Natural killer cell (primary cell): ENCODE measurements at regions not wholly inside any gene's neighbourhood (a gene's known extent, or its start where the extent isn't known, plus 50 kb on each side); places are given as distances from the start of the nearest gene placed in this dataset.
A peak's percentile ranks its signal among the peaks of the same experiment; 100 is the strongest.

Experiments used
- ATAC-seq, 3 donors: fragments of 150-1000 bp in 2 of 3; fragments of 200-7000 bp in 1 of 3; cut with Tn5 transposase; 1 replicate in 1 of 3; 2 replicates in 2 of 3; pipeline ENCODE4 v1.10.0; 2021; ENCODE audit warnings: mild to moderate bottlenecking in 2 of 3, moderate library complexity in 2 of 3
- DNase-seq, 2 donors: peaks; one replicate each; pipeline versions ENCODE4 v3.0.0 to v3.0.0-alpha.2; 2013 to 2021; ENCODE audit warnings: mixed read lengths in 1 of 2
- H3K27ac ChIP-seq: one replicate; pipeline ENCODE4 v1.5.1; 2013; ENCODE audit warnings: mild to moderate bottlenecking, low read length
- H3K27me3 ChIP-seq: one replicate; pipeline ENCODE4 v1.6.1; 2013; ENCODE audit warnings: low read length; ENCODE audit not compliant: control insufficient read depth, insufficient read depth
- H3K36me3 ChIP-seq: one replicate; pipeline ENCODE4 v1.6.1; 2013; ENCODE audit warnings: low read length; ENCODE audit not compliant: control insufficient read depth, insufficient read depth
- H3K4me1 ChIP-seq: one replicate; pipeline ENCODE4 v1.6.1; 2013; ENCODE audit warnings: low read length; ENCODE audit not compliant: control insufficient read depth, insufficient read depth
- H3K4me3 ChIP-seq: one replicate; pipeline ENCODE4 v1.5.1; 2013; ENCODE audit warnings: low read length
- H3K9me3 ChIP-seq: one replicate; pipeline ENCODE4 v1.6.1; 2013; ENCODE audit warnings: low read length; ENCODE audit not compliant: control insufficient read depth, insufficient read depth
- H3K27ac Mint-ChIP-seq, 2 donors: one replicate each; pipeline ENCODE4 v1.8.0; 2022; ENCODE audit warnings: mild to moderate bottlenecking in 2 of 2, mixed read lengths in 2 of 2, moderate library complexity in 1 of 2
- H3K27me3 Mint-ChIP-seq, 2 donors: one replicate each; pipeline ENCODE4 v1.8.0; 2022; ENCODE audit warnings: low read depth in 2 of 2, mixed read lengths in 2 of 2
- H3K36me3 Mint-ChIP-seq: one replicate; pipeline ENCODE4 v1.8.0; 2022; ENCODE audit warnings: mixed read lengths
- H3K4me1 Mint-ChIP-seq, 2 donors: one replicate each; pipeline ENCODE4 v1.8.0; 2022; ENCODE audit warnings: mixed read lengths in 2 of 2
- H3K4me3 Mint-ChIP-seq: one replicate; pipeline ENCODE4 v1.8.0; 2022; ENCODE audit warnings: mild to moderate bottlenecking, moderate library complexity, mixed read lengths
- H3K9me3 Mint-ChIP-seq, 2 donors: one replicate each; pipeline ENCODE4 v1.8.0; 2022; ENCODE audit warnings: mixed read lengths in 2 of 2
- CTCF ChIP-seq: fragments of 200-600 bp; IDR thresholded peaks from one replicate; pipeline ENCODE4 v1.8.0; 2022; ENCODE audit warnings: antibody characterized with exemption
- WGBS: methylation state at CpG from one replicate; pipeline ENCODE4 v1.1.7; 2013; ENCODE audit warnings: missing lambda C conversion rate; ENCODE audit not compliant: insufficient coverage; 5-methylcytosine and 5-hydroxymethylcytosine counted together
- intact Hi-C: fragments of 100-400 bp; cut with micrococcal nuclease; formaldehyde crosslinking; loops from one replicate; pipeline ENCODE4 v1.14.2; 2022

- no peak for TF ChIP-seq CTCF
- intact Hi-C loops, result loop anchor here (5.0 kb wide), 2 partner anchors 228 to 408 kb away; partner anchors contain the start of genes SWT1 and TRMT1L
- Mint-ChIP-seq H3K27me3 (no peaks in the 10 kb centered on the region), H3K36me3 (peaks cover 8% of the 10 kb centered on the region), H3K4me1 (peaks cover 58 to 63% of the 10 kb centered on the region in 2 donors), H3K27ac (peak overlapping the region; percentile 91 to 99), H3K9me3 (no peaks in the 10 kb centered on the region), H3K4me3 (no peak overlapping the region)
- Histone ChIP-seq H3K27me3 (no peaks in the 10 kb centered on the region), H3K4me1 (peaks cover 22% of the 10 kb centered on the region), H3K9me3 (no peaks in the 10 kb centered on the region), H3K4me3 (no peak overlapping the region), H3K27ac (no peak overlapping the region), H3K36me3 (no peaks in the 10 kb centered on the region)
- no peak for ATAC-seq
- 95% methylated on average over 4 of the region's 5 CpGs for WGBS
- DNase-seq, result no peak
Observed at GRCh38 chr1:185565302-185565701, 168.9 kb upstream of the HMCN1 start.

GRCh38 chr1:185564816-185565215 is 169.4 kb upstream of the HMCN1 start:
- no peak for TF ChIP-seq CTCF
- intact Hi-C loops, result loop anchor here (1.0 to 5.0 kb wide), 3 partner anchors 144 to 408 kb away; partner anchors contain the start of genes SWT1 and TRMT1L
- Histone ChIP-seq H3K4me1 (peaks cover 26% of the 10 kb centered on the region), H3K36me3 (no peaks in the 10 kb centered on the region), H3K9me3 (no peaks in the 10 kb centered on the region), H3K27ac (no peak overlapping the region), H3K27me3 (no peaks in the 10 kb centered on the region), H3K4me3 (no peak overlapping the region)
- Mint-ChIP-seq H3K4me3 (no peak overlapping the region), H3K36me3 (peaks cover 8% of the 10 kb centered on the region), H3K4me1 (peaks cover 63 to 67% of the 10 kb centered on the region in 2 donors), H3K9me3 (no peaks in the 10 kb centered on the region), H3K27me3 (no peaks in the 10 kb centered on the region), H3K27ac (peak overlapping the region in 1 of 2 donors; percentile 37)
- DNase-seq, result no peak
- 83% methylated on average over 1 of the region's 1 CpG for WGBS
- ATAC-seq, result no peak

GRCh38 chr1:185562461-185563359 is 171.5 kb upstream of the HMCN1 start:
- ATAC-seq, result no peak
- no peaks in the 10 kb centered on the region for H3K9me3 ChIP-seq
- H3K4me1 Mint-ChIP-seq, result peaks cover 53 to 54% of the 10 kb centered on the region in 2 donors
- H3K4me1 ChIP-seq, result peaks cover 32% of the 10 kb centered on the region
- no peaks in the 10 kb centered on the region for H3K9me3 Mint-ChIP-seq
- DNase-seq, result no peak
- no peaks in the 10 kb centered on the region for H3K27me3 Mint-ChIP-seq
- no peaks in the 10 kb centered on the region for H3K36me3 ChIP-seq
- no peak for TF ChIP-seq CTCF
- peaks cover 8% of the 10 kb centered on the region for H3K36me3 Mint-ChIP-seq
- H3K27ac Mint-ChIP-seq, result peak overlapping the region; percentile 12 to 91
- H3K27me3 ChIP-seq, result no peaks in the 10 kb centered on the region
- no peak overlapping the region for H3K4me3 ChIP-seq
- H3K4me3 Mint-ChIP-seq, result no peak overlapping the region
- intact Hi-C loops, result no loop called here
- H3K27ac ChIP-seq, result no peak overlapping the region
- 95% methylated on average over 2 of the region's 6 CpGs for WGBS
